Neuron (in vitro differentiated cells): ENCODE measurements at regions not wholly inside any gene's neighbourhood (a gene's known extent, or its start where the extent isn't known, plus 50 kb on each side); places are given as distances from the start of the nearest gene placed in this dataset.
"Not testable (repeated sequence)": the region's sequence is repeated elsewhere in the genome, so short reads cannot be mapped to it uniquely, and the experiment has no call there.

ENCODE experiments used
- H2AFZ ChIP-seq: one replicate; pipeline ENCODE4 v1.6.1; 2013; ENCODE audit warnings: low read depth, mild to moderate bottlenecking, inconsistent platforms, low read length, moderate library complexity
- H3K27me3 ChIP-seq: one replicate; pipeline ENCODE4 v1.6.1; 2013; ENCODE audit warnings: low read length; ENCODE audit not compliant: insufficient read depth
- H3K36me3 ChIP-seq: one replicate; pipeline ENCODE4 v1.6.1; 2013; ENCODE audit warnings: low read length; ENCODE audit not compliant: insufficient read depth
- H3K4me1 ChIP-seq: one replicate; pipeline ENCODE4 v1.6.1; 2013; ENCODE audit warnings: low read length; ENCODE audit not compliant: insufficient read depth
- H3K4me3 ChIP-seq: 2 replicates; pipeline ENCODE4 v1.5.1; 2013; ENCODE audit warnings: mild to moderate bottlenecking, low read length, moderate library complexity
- H3K9me3 ChIP-seq: one replicate; pipeline ENCODE4 v1.6.1; 2013; ENCODE audit warnings: low read length

DNA sequence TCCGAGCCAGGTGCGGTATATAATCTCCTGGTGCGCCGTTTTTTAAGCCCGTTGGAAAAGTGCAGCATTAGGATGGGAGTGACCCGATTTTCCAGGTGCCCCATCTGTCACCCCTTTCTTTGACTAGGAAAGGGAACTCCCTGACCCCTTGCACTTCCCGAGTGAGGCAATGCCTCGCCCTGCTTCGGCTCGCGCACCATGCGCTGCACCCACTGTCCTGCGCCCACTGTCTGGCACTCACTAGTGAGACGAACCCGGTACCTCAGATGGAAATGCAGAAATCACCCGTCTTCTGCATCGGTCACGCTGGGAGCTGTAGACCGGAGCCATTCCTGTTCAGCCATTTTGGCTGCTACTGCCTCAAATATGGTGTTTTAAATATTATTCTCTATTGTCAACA, 198.0 kb downstream of the MEIS1 start:
- not testable (repeated sequence) for H3K4me3 ChIP-seq, H3K9me3 ChIP-seq, H2AFZ ChIP-seq, H3K4me1 ChIP-seq, H3K36me3 ChIP-seq, H3K27me3 ChIP-seq

DNA sequence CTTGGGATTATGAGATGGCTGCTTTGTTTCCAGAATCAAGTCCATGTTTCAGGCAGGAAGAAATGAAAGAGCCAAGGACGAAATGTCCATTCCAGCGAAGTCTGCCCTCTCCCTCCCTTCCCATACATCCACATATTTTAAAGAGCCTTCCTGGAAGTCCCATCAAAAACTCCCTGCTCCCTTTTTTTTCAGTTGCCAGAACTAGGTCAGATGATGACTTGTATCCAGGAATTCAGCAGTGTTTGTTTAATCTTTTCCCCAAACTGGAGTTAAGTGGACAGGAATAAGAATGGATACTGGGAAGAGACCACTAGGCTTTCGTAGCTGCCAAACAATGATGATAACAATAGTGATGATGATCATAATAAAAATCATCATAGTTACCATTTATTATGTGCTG, 198.7 kb downstream of the MEIS1 start:
- H3K27me3 ChIP-seq: no peaks in the 10 kb centered on the region
- no peaks in the 10 kb centered on the region for H3K9me3 ChIP-seq
- no peak overlapping the region for H3K4me3 ChIP-seq
- no peaks in the 10 kb centered on the region for H3K36me3 ChIP-seq
- no peak overlapping the region for H2AFZ ChIP-seq
- no peaks in the 10 kb centered on the region for H3K4me1 ChIP-seq

DNA sequence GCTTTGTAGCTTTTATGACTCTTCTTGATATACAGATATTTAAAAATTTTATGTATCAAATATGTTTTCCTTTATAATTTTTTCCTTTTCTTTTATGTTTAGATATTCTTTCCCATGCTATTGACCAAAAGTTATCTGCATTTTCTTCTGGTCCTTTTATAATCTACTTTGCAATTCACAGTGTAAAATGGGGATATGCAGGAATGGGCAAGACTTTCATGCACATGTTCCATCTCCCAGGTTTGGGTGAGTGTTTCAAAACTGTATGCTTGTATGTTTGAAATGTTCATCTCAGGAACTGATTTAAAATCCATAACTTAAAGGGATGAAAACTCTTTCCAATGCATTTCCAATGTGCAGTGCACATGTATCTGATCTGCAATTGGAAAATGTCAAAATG, 199.9 kb downstream of the MEIS1 start:
- H3K27me3 ChIP-seq: no peaks in the 10 kb centered on the region
- no peaks in the 10 kb centered on the region for H3K9me3 ChIP-seq
- no peaks in the 10 kb centered on the region for H3K36me3 ChIP-seq
- no peak overlapping the region for H3K4me3 ChIP-seq
- no peaks in the 10 kb centered on the region for H3K4me1 ChIP-seq
- no peak overlapping the region for H2AFZ ChIP-seq

DNA sequence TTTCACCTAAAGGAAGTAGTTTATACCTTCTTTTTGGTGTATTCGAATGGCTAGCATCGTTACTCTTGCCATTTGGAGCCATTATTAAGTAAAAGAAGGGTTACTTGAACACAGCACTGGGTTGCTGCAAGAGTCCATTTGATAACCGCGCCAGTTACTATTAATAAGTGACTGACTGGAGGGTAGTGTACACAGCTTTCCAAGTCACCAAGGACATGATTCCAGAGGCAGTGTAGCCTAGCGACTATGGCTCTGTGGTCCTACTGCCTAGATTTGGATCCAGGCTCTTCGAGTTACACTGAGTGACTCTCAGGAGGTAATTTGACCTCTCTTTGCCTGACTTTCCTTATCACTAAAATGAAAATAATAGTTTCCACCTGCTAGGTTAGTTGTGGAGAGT, 206.8 kb downstream of the MEIS1 start:
- Histone ChIP-seq H3K4me3 (no peak overlapping the region), H3K36me3 (no peaks in the 10 kb centered on the region), H3K9me3 (no peaks in the 10 kb centered on the region), H2AFZ (no peak overlapping the region), H3K27me3 (no peaks in the 10 kb centered on the region), H3K4me1 (no peaks in the 10 kb centered on the region)

DNA sequence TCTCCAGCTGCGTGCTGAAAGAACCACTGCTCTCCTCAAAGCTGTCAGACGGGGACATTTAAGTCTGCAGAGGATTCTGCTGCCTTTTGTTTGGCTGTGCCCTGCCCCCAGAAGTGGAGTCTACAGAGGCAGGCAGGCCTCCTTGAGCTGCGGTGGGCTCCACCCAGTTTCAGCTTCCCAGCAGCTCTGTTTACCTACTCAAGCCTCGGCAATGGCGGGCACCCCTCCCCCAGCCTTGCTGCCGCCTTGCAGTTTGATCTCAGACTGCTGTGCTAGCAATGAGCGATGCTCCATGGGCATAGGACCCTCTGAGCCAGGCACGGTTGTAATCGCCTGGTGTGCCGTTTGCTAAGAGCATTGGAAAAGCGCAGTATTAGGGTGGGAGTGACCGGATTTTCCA, 213.2 kb downstream of the MEIS1 start:
- H3K4me3 ChIP-seq, H3K27me3 ChIP-seq, H2AFZ ChIP-seq: not testable (repeated sequence)

DNA sequence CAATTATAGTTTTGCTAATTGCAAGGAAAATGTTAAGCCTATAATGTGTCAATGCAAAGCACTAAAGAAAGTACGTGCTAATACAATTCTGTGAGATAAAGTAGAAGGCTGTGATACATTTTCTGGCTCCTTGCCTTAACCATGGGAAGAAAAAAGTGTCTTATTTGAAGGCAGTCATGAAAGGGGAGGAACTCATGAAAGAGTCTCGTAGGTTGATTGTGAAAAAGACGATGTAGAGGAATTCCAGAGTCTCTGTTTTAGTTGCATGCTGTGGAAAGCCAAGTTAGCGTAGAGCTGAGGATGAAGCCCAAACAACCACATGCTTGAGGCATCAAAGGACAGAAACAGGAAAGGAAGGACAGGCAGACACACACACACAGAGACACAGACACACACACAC, 214.1 kb downstream of the MEIS1 start:
- H3K4me3 ChIP-seq: no peak overlapping the region
- no peaks in the 10 kb centered on the region for H3K9me3 ChIP-seq

More for the DNA sequence above, 213.2 kb downstream of the MEIS1 start:
- H3K36me3 ChIP-seq, H3K4me1 ChIP-seq, H3K9me3 ChIP-seq: not testable (repeated sequence)

DNA sequence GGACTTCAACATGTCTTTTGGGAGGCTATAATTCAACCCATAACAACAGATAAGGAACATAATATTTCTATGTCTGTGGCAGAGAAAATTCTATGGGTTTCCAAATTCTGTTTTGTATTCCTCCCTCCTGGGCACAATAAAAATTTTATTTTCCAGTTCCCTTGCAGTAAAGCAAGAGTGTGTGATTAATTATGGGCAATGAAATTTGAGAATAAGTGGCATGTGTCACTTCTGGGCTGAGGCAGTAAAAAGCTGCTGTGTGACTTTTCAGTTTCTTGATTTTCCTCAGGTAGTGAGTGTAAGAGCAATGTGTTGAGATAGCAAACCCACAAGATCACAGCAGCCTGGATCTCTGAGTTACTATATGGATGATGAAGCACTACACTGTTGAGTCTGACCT, 216.4 kb downstream of the MEIS1 start:
- Histone ChIP-seq H3K9me3 (no peaks in the 10 kb centered on the region), H3K4me1 (no peaks in the 10 kb centered on the region), H3K4me3 (no peak overlapping the region), H3K36me3 (no peaks in the 10 kb centered on the region), H2AFZ (no peak overlapping the region), H3K27me3 (no peaks in the 10 kb centered on the region)

More for the DNA sequence above, 214.1 kb downstream of the MEIS1 start:
- H3K36me3 ChIP-seq: no peaks in the 10 kb centered on the region
- no peaks in the 10 kb centered on the region for H3K4me1 ChIP-seq
- no peak overlapping the region for H2AFZ ChIP-seq
- H3K27me3 ChIP-seq: no peaks in the 10 kb centered on the region

DNA sequence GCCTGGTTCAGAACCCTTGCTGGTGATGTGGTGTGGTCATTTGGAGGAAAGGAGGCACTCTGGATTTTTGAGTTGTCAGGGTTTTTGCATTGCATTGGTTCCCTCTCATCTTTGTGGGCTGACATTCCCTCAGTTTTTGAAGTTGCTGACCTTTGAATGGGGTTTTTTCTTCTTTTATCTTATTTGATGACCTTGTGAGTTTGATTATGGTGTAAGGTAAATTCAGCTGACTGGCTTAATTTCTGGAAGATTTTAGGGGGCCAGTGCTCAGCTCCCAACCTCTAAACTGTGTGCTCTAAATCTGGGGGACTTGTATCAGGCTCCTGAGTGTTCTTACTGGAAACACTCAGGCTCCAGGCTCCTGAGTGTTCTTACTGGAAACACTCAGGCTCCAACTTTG, 225.9 kb downstream of the MEIS1 start:
- no peak overlapping the region for H3K4me3 ChIP-seq
- H2AFZ ChIP-seq: no peak overlapping the region
- no peaks in the 10 kb centered on the region for H3K9me3 ChIP-seq
- H3K4me1 ChIP-seq: no peaks in the 10 kb centered on the region
- H3K27me3 ChIP-seq: no peaks in the 10 kb centered on the region
- no peaks in the 10 kb centered on the region for H3K36me3 ChIP-seq

DNA sequence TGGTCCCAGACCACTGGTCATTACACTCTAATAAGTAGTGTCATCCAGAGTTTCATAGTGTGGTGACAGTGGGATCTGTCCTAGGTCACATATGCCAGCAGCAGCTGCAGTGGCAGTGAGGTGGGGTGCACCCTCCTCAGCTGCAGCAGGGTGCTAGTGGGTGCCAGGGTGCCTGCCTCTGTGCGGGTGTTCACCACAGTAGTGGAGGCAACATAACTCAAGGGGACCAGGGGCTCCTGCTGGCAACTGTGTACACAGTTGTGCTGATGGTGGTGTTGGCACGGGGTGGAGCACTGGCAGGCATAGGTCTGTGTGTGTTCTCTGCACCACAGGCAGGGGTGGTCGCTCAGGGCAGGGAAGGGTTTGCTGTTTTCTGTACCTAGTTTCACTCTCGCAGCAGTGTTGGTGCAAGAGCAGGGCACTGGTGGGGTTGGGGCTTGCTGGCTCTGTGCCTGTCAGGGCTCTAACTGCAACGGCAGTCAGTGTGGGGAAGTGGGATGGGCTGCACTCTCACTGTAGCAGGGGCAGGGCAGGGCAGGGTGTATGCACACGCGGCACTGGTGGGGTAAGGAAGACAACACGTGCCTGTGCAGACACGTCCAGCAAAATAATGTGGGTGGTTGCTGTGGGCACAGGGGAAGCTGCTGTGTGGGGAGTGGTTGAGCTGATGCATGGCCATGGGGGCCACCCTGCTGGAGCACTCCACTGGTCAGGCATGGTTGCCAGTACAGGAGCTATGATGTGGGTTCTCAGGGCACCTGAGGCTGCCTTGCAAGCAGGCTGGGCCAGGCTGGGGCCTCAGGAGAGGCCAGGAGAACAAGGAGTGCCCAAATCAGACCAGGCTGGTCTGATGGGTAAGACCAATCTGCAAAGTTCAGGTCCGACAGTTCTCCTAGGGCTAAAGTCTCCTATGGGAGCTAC, 226.6 kb downstream of the MEIS1 start:
- H3K9me3 ChIP-seq: no peaks in the 10 kb centered on the region
- no peak overlapping the region for H3K4me3 ChIP-seq
- no peaks in the 10 kb centered on the region for H3K27me3 ChIP-seq
- no peaks in the 10 kb centered on the region for H3K36me3 ChIP-seq
- no peaks in the 10 kb centered on the region for H3K4me1 ChIP-seq
- H2AFZ ChIP-seq: no peak overlapping the region

DNA sequence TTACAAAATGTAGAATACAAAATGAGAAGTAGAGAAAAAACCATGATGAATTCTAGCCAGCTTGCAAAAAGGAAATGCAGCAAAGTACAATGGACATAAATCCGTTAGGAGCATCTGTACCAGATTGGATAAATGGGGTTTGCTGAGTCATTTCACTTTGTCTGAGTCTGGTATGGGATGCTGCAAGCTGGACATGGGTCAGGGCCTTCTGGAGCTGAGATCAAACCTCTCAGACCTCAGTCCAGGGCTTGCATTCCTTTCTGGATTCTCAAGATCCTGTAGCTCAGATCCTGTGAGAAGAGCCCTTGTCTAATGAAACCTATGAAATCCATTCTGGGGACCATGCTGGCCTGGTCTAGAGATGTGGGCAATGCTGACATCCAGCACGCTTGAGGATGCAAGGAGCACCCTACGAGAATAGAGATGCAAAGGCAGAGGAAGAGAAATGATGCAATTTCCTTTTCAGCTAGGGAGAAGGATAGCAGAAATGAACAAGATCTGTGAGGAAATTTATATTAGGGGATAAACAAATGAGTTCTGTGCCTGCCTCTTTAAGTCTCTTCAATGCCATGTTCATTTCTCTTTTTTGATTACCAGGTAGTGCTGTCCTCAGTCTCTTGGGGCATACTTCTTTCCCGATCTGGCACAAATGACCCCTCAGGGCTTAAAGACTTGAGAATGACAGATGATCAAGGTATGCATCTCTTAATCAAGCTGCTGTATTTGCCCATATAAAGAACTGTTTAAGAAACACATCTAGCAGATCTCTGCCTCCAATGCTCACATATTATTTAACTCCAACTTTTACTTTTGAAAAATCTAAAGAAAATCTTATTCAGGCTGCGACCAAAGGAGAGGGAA, 230.4 kb downstream of the MEIS1 start:
- Histone ChIP-seq H3K4me1 (no peaks in the 10 kb centered on the region), H2AFZ (no peak overlapping the region), H3K27me3 (no peaks in the 10 kb centered on the region), H3K9me3 (no peaks in the 10 kb centered on the region), H3K4me3 (no peak overlapping the region), H3K36me3 (no peaks in the 10 kb centered on the region)

DNA sequence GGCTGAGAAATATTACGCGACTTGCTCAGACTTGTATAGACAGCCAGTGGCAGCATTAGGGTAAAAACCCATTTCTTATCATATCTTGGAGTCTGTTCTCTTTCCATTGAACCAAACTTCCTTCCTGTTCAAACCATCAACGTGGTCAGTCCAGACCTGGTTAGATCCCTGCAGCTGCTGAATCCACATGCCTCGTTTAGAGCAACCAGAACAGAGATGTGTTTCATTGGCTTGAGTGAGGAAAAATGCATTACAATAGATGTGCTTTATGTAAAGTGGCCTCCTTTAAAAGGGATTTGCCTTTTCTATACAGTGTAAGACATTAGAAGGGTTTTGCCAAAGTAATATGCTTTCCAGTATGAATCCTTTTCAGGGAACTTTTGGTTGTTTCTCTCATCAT, 232.4 kb downstream of the MEIS1 start:
- Histone ChIP-seq H3K9me3 (no peaks in the 10 kb centered on the region), H3K36me3 (no peaks in the 10 kb centered on the region), H3K4me1 (no peaks in the 10 kb centered on the region), H2AFZ (no peak overlapping the region), H3K27me3 (no peaks in the 10 kb centered on the region), H3K4me3 (no peak overlapping the region)

DNA sequence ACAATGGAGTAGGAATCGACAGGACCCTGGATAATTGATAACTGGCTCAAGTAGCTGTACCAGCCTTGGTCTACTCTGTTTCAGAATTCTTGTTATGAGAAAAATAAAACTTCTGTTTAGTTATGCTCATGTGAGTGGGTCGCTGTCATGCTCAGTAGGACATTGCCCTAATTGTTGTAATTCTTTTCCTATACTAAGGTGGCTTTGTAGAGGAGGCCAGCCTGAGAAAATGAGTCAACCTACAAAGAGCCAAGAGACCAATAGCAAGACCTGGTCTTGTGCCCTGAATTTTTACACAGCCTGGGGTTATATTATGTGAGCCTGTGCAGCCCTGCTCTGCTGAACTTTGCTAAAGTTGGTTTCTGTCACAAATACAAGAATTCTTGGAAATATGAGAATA, 238.4 kb downstream of the MEIS1 start:
- H2AFZ ChIP-seq: no peak overlapping the region
- no peaks in the 10 kb centered on the region for H3K4me1 ChIP-seq
- H3K27me3 ChIP-seq: no peaks in the 10 kb centered on the region
- H3K36me3 ChIP-seq: no peaks in the 10 kb centered on the region
- H3K9me3 ChIP-seq: no peaks in the 10 kb centered on the region
- no peak overlapping the region for H3K4me3 ChIP-seq

DNA sequence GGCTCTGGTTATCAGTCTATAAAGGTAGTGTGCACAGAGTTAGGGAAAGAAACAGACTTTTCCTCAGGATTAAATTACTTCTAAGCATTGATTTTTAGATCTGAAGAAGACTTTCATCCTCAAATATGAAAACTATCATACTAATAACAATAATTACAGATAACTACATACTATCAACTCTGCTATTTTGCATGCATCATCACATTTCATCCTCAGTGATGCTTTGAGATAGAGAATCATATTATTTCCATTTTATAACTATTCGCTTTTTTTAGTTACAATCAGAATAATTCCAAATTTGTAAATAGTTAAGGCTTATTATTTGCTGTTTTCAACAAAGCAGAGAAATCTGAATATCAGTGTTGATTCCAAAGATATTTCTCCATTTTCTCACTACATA, 239.2 kb downstream of the MEIS1 start:
- H3K36me3 ChIP-seq: no peaks in the 10 kb centered on the region
- no peaks in the 10 kb centered on the region for H3K4me1 ChIP-seq
- no peak overlapping the region for H2AFZ ChIP-seq
- no peaks in the 10 kb centered on the region for H3K9me3 ChIP-seq
- no peak overlapping the region for H3K4me3 ChIP-seq
- no peaks in the 10 kb centered on the region for H3K27me3 ChIP-seq
